PC-3 (cell line): ENCODE measurements at regions not wholly inside any gene's neighbourhood (a gene's known extent, or its start where the extent isn't known, plus 50 kb on each side); places are given as distances from the start of the nearest gene placed in this dataset.

Source experiments
- EZH2 ChIP-seq: fragments of 300-600 bp; sonication (generic); IDR thresholded peaks from one replicate; pipeline ENCODE4 v1.6.1; 2017; ENCODE audit warnings: antibody characterized with exemption, mild to moderate bottlenecking, low read length; ENCODE audit not compliant: unreplicated experiment
- EZH2phosphoT487 ChIP-seq: fragments of 300-600 bp; sonication (generic); IDR thresholded peaks from 2 replicates; pipeline ENCODE4 v1.6.1; 2018; ENCODE audit warnings: mild to moderate bottlenecking, antibody characterized with exemption, low read length, borderline replicate concordance
- TF ChIP-seq, protein P1 (sequence below): fragments of 300-600 bp; sonication (generic); conservative IDR thresholded peaks from 2 replicates; pipeline ENCODE4 v1.5.1; 2017; ENCODE audit warnings: antibody characterized with exemption, low read depth, mild to moderate bottlenecking, low read length

DNA sequence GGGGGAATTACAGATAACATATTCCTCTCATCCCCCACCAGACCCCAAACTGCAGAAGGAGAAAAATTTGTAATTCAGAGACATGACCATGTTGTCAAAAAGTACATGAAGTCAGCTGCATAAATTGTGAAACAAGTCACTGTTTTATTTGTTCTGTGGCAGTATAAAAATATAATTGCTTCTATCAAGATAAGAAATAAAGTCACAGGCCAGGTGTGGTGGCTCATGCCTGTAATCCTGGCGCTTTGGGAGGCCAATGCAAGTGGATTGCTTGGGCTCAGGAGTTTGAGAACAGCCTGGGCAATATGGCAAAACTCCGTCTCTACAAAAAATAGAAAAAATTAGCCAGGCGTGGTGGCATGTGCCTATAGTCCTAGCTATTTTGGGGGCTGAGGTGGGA lies 87.7 kb upstream of the DPH6 start:
- TF ChIP-seq, protein P1, sequence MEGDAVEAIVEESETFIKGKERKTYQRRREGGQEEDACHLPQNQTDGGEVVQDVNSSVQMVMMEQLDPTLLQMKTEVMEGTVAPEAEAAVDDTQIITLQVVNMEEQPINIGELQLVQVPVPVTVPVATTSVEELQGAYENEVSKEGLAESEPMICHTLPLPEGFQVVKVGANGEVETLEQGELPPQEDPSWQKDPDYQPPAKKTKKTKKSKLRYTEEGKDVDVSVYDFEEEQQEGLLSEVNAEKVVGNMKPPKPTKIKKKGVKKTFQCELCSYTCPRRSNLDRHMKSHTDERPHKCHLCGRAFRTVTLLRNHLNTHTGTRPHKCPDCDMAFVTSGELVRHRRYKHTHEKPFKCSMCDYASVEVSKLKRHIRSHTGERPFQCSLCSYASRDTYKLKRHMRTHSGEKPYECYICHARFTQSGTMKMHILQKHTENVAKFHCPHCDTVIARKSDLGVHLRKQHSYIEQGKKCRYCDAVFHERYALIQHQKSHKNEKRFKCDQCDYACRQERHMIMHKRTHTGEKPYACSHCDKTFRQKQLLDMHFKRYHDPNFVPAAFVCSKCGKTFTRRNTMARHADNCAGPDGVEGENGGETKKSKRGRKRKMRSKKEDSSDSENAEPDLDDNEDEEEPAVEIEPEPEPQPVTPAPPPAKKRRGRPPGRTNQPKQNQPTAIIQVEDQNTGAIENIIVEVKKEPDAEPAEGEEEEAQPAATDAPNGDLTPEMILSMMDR = no peak
- TF ChIP-seq EZH2 (no peak), EZH2phosphoT487 (no peak)
